ENCODE measurements at regions not wholly inside any gene's neighbourhood (a gene's known extent, or its start where the extent isn't known, plus 50 kb on each side); places are given as distances from the start of the nearest gene placed in this dataset.

GRCh38 chr9:89698411-89699005 is 93.7 kb downstream of the GADD45G start:
- 95% methylated on average over 8 of the region's 8 CpGs for WGBS
- Histone ChIP-seq H3K9ac (ENCODE audit: low read length) (no peak overlapping the region), H2BK5ac (ENCODE audit: low read depth, low read length, poor library complexity, severe bottlenecking) (no peak overlapping the region), H3K4ac (ENCODE audit: low read depth in 1 of 2, low read length in 2 of 2) (no peak overlapping the region), H3K23ac (ENCODE audit: low read length in 2 of 2) (no peak overlapping the region), H3K36me3 (ENCODE audit: control insufficient read depth in 1 of 2, insufficient read depth in 2 of 2, low read depth in 1 of 2, low read length in 2 of 2) (no peaks in the 10 kb centered on the region), H3K4me2 (ENCODE audit: low read length, poor library complexity, severe bottlenecking) (no peak overlapping the region), H4K8ac (ENCODE audit: low read length) (no peak overlapping the region), H3K4me1 (ENCODE audit: control insufficient read depth, insufficient read depth, low read depth, low read length) (peaks cover 1% of the 10 kb centered on the region), H2BK15ac (ENCODE audit: low read depth, poor library complexity, severe bottlenecking) (no peak overlapping the region), H2BK120ac (ENCODE audit: low read depth, low read length) (no peak overlapping the region), H3K18ac (ENCODE audit: low read depth in 1 of 2, low read length in 2 of 2) (no peak overlapping the region), H2AK5ac (ENCODE audit: low read length, severe bottlenecking) (no peak overlapping the region), H3K9me3 (ENCODE audit: control insufficient read depth, low read length) (no peaks in the 10 kb centered on the region), H2AFZ (ENCODE audit: low read depth, low read length) (no peak overlapping the region), H3K27me3 (ENCODE audit: control insufficient read depth in 1 of 2, insufficient read depth in 1 of 2, low read length in 2 of 2) (peaks cover 54 to 69% of the 10 kb centered on the region in 2 experiments), H3K4me3 (ENCODE audit: insufficient read depth in 1 of 2, low read depth in 1 of 2, low read length in 2 of 2) (no peak overlapping the region), H4K91ac (ENCODE audit: low read length) (peak overlapping the region; percentile 43), H2BK12ac (ENCODE audit: low read length in 2 of 2) (peak overlapping the region; percentile 18 to 32), H3K14ac (ENCODE audit: low read length in 2 of 2) (peak overlapping the region in 1 of 2 experiments; percentile 31), H3K27ac (ENCODE audit: low read length, poor library complexity, severe bottlenecking) (no peak overlapping the region), H3K79me1 (replicated peaks; ENCODE audit: low read length, poor library complexity, severe bottlenecking) (no peaks in the 10 kb centered on the region)
- no peak for DNase-seq

GRCh38 chr9:89699646-89700045 is 94.8 kb downstream of the GADD45G start:
- no peak overlapping the region for H2BK12ac ChIP-seq (ENCODE audit: low read length in 2 of 2)
- H3K9me3 ChIP-seq (ENCODE audit: control insufficient read depth, low read length) = no peaks in the 10 kb centered on the region
- H3K23ac ChIP-seq (ENCODE audit: low read length in 2 of 2) = no peak overlapping the region
- H4K91ac ChIP-seq (ENCODE audit: low read length) = no peak overlapping the region
- H3K79me1 ChIP-seq (replicated peaks; ENCODE audit: low read length, poor library complexity, severe bottlenecking) = no peaks in the 10 kb centered on the region
- H2AK5ac ChIP-seq (ENCODE audit: low read length, severe bottlenecking) = no peak overlapping the region
- 83% methylated on average over 11 of the region's 11 CpGs for WGBS
- no peak overlapping the region for H2BK5ac ChIP-seq (ENCODE audit: low read depth, low read length, poor library complexity, severe bottlenecking)
- H3K18ac ChIP-seq (ENCODE audit: low read depth in 1 of 2, low read length in 2 of 2) = no peak overlapping the region
- no peak overlapping the region for H3K14ac ChIP-seq (ENCODE audit: low read length in 2 of 2)
- H2BK120ac ChIP-seq (ENCODE audit: low read depth, low read length) = no peak overlapping the region
- H3K4ac ChIP-seq (ENCODE audit: low read depth in 1 of 2, low read length in 2 of 2) = no peak overlapping the region
- no peaks in the 10 kb centered on the region for H3K36me3 ChIP-seq (ENCODE audit: control insufficient read depth in 1 of 2, insufficient read depth in 2 of 2, low read depth in 1 of 2, low read length in 2 of 2)
- H3K4me2 ChIP-seq (ENCODE audit: low read length, poor library complexity, severe bottlenecking) = no peak overlapping the region
- H2AFZ ChIP-seq (ENCODE audit: low read depth, low read length) = no peak overlapping the region
- H3K27ac ChIP-seq (ENCODE audit: low read length, poor library complexity, severe bottlenecking) = no peak overlapping the region
- H3K4me3 ChIP-seq (ENCODE audit: insufficient read depth in 1 of 2, low read depth in 1 of 2, low read length in 2 of 2) = no peak overlapping the region
- peaks cover 1% of the 10 kb centered on the region for H3K4me1 ChIP-seq (ENCODE audit: control insufficient read depth, insufficient read depth, low read depth, low read length)
- no peak overlapping the region for H3K9ac ChIP-seq (ENCODE audit: low read length)
- DNase-seq = no peak
- H3K27me3 ChIP-seq (ENCODE audit: control insufficient read depth in 1 of 2, insufficient read depth in 1 of 2, low read length in 2 of 2) = peaks cover 53 to 60% of the 10 kb centered on the region in 2 experiments
- H2BK15ac ChIP-seq (ENCODE audit: low read depth, poor library complexity, severe bottlenecking) = no peak overlapping the region
- no peak overlapping the region for H4K8ac ChIP-seq (ENCODE audit: low read length)

- no peaks in the 10 kb centered on the region for H3K9me3 ChIP-seq (ENCODE audit: control insufficient read depth, low read length)
- H2BK5ac ChIP-seq (ENCODE audit: low read depth, low read length, poor library complexity, severe bottlenecking) = no peak overlapping the region
- peaks cover 44 to 49% of the 10 kb centered on the region in 2 experiments for H3K27me3 ChIP-seq (ENCODE audit: control insufficient read depth in 1 of 2, insufficient read depth in 1 of 2, low read length in 2 of 2)
- H3K79me1 ChIP-seq (replicated peaks; ENCODE audit: low read length, poor library complexity, severe bottlenecking) = no peaks in the 10 kb centered on the region
- no peak overlapping the region for H3K14ac ChIP-seq (ENCODE audit: low read length in 2 of 2)
- H4K8ac ChIP-seq (ENCODE audit: low read length) = no peak overlapping the region
- no peak overlapping the region for H2AK5ac ChIP-seq (ENCODE audit: low read length, severe bottlenecking)
- no peak overlapping the region for H3K9ac ChIP-seq (ENCODE audit: low read length)
- DNase-seq = no peak
- H3K4me1 ChIP-seq (ENCODE audit: control insufficient read depth, insufficient read depth, low read depth, low read length) = no peaks in the 10 kb centered on the region
- H4K91ac ChIP-seq (ENCODE audit: low read length) = no peak overlapping the region
- WGBS = 69% methylated on average over 11 of the region's 14 CpGs
- H2BK12ac ChIP-seq (ENCODE audit: low read length in 2 of 2) = no peak overlapping the region
- no peak overlapping the region for H3K18ac ChIP-seq (ENCODE audit: low read depth in 1 of 2, low read length in 2 of 2)
- H3K4me3 ChIP-seq (ENCODE audit: insufficient read depth in 1 of 2, low read depth in 1 of 2, low read length in 2 of 2) = no peak overlapping the region
- no peak overlapping the region for H2BK120ac ChIP-seq (ENCODE audit: low read depth, low read length)
- H3K27ac ChIP-seq (ENCODE audit: low read length, poor library complexity, severe bottlenecking) = no peak overlapping the region
- no peaks in the 10 kb centered on the region for H3K36me3 ChIP-seq (ENCODE audit: control insufficient read depth in 1 of 2, insufficient read depth in 2 of 2, low read depth in 1 of 2, low read length in 2 of 2)
- H2BK15ac ChIP-seq (ENCODE audit: low read depth, poor library complexity, severe bottlenecking) = no peak overlapping the region
- peak overlapping the region in 1 of 2 experiments; percentile 36 for H3K23ac ChIP-seq (ENCODE audit: low read length in 2 of 2)
- H3K4me2 ChIP-seq (ENCODE audit: low read length, poor library complexity, severe bottlenecking) = no peak overlapping the region
- no peak overlapping the region for H2AFZ ChIP-seq (ENCODE audit: low read depth, low read length)
- H3K4ac ChIP-seq (ENCODE audit: low read depth in 1 of 2, low read length in 2 of 2) = no peak overlapping the region
Observed at GRCh38 chr9:89701221-89701798, 96.5 kb downstream of the GADD45G start.

- Histone ChIP-seq H4K91ac (ENCODE audit: low read length) (no peak overlapping the region), H2BK120ac (ENCODE audit: low read depth, low read length) (no peak overlapping the region), H4K8ac (ENCODE audit: low read length) (no peak overlapping the region), H3K9me3 (ENCODE audit: control insufficient read depth, low read length) (no peaks in the 10 kb centered on the region), H2BK5ac (ENCODE audit: low read depth, low read length, poor library complexity, severe bottlenecking) (no peak overlapping the region), H3K9ac (ENCODE audit: low read length) (no peak overlapping the region), H2AK5ac (ENCODE audit: low read length, severe bottlenecking) (no peak overlapping the region), H3K14ac (ENCODE audit: low read length in 2 of 2) (no peak overlapping the region), H3K4me2 (ENCODE audit: low read length, poor library complexity, severe bottlenecking) (no peak overlapping the region), H2AFZ (ENCODE audit: low read depth, low read length) (no peak overlapping the region), H3K36me3 (ENCODE audit: control insufficient read depth in 1 of 2, insufficient read depth in 2 of 2, low read depth in 1 of 2, low read length in 2 of 2) (no peaks in the 10 kb centered on the region), H3K4me3 (ENCODE audit: insufficient read depth in 1 of 2, low read depth in 1 of 2, low read length in 2 of 2) (no peak overlapping the region), H3K4me1 (ENCODE audit: control insufficient read depth, insufficient read depth, low read depth, low read length) (no peaks in the 10 kb centered on the region), H3K79me1 (replicated peaks; ENCODE audit: low read length, poor library complexity, severe bottlenecking) (no peaks in the 10 kb centered on the region), H3K18ac (ENCODE audit: low read depth in 1 of 2, low read length in 2 of 2) (no peak overlapping the region), H3K23ac (ENCODE audit: low read length in 2 of 2) (no peak overlapping the region), H3K27ac (ENCODE audit: low read length, poor library complexity, severe bottlenecking) (no peak overlapping the region), H2BK12ac (ENCODE audit: low read length in 2 of 2) (no peak overlapping the region), H3K4ac (ENCODE audit: low read depth in 1 of 2, low read length in 2 of 2) (no peak overlapping the region), H3K27me3 (ENCODE audit: control insufficient read depth in 1 of 2, insufficient read depth in 1 of 2, low read length in 2 of 2) (peaks cover 45 to 52% of the 10 kb centered on the region in 2 experiments), H2BK15ac (ENCODE audit: low read depth, poor library complexity, severe bottlenecking) (no peak overlapping the region)
- WGBS = 83% methylated on average over 1 of the region's 3 CpGs
- peak; percentile 68 for DNase-seq
Observed at GRCh38 chr9:89702401-89702800, 97.6 kb downstream of the GADD45G start.
